Lower lobe of right lung (tissue), 2 donors: ENCODE measurements at regions not wholly inside any gene's neighbourhood (a gene's known extent, or its start where the extent isn't known, plus 50 kb on each side); places are given as distances from the start of the nearest gene placed in this dataset.

ENCODE experiments used
- ATAC-seq, 2 donors: fragments of 200-7000 bp; cut with Tn5 transposase; one replicate each; pipeline ENCODE4 v1.9.1; 2020 to 2022; ENCODE audit warnings: mild to moderate bottlenecking in 2 of 2, moderate library complexity in 2 of 2
- DNase-seq: peaks from one replicate; pipeline ENCODE4 v3.0.0-alpha.2; 2020
- H3K27ac ChIP-seq: fragments of 200-600 bp; one replicate; pipeline ENCODE4 v1.8.0; 2022
- H3K27me3 ChIP-seq: fragments of 200-600 bp; one replicate; pipeline ENCODE4 v1.8.0; 2022; ENCODE audit warnings: low read depth
- H3K36me3 ChIP-seq: fragments of 200-600 bp; one replicate; pipeline ENCODE4 v1.8.0; 2022; ENCODE audit warnings: mild to moderate bottlenecking
- H3K4me1 ChIP-seq: fragments of 200-600 bp; one replicate; pipeline ENCODE4 v1.8.0; 2022
- H3K4me3 ChIP-seq: fragments of 200-600 bp; one replicate; pipeline ENCODE4 v1.8.0; 2022; ENCODE audit warnings: mild to moderate bottlenecking
- H3K9me3 ChIP-seq: fragments of 200-600 bp; one replicate; pipeline ENCODE4 v1.8.0; 2022
- CTCF ChIP-seq: fragments of 200-600 bp; IDR thresholded peaks from one replicate; pipeline ENCODE4 v1.8.0; 2022; ENCODE audit warnings: antibody characterized with exemption, mild to moderate bottlenecking
- intact Hi-C: fragments of 100-400 bp; cut with DNase I; formaldehyde crosslinking; loops from one replicate; pipeline ENCODE4 v1.11.0; 2022
- donor health status: DM: no; HTN: yes; CAD: no; lungs with severe emphysema.

GRCh38 chr10:92790440-92790839, 57.9 kb upstream of the EXOC6 start:
- no peak for DNase-seq
- intact Hi-C loops, result no loop called here
- TF ChIP-seq CTCF, result no peak
- Histone ChIP-seq H3K4me1 (peaks cover 6% of the 10 kb centered on the region), H3K36me3 (no peaks in the 10 kb centered on the region), H3K4me3 (no peak overlapping the region), H3K27ac (no peak overlapping the region), H3K9me3 (no peaks in the 10 kb centered on the region), H3K27me3 (no peaks in the 10 kb centered on the region)
- peak; percentile 49 to 56 for ATAC-seq

GRCh38 chr10:92792661-92793060, 55.7 kb upstream of the EXOC6 start:
- Histone ChIP-seq H3K36me3 (no peaks in the 10 kb centered on the region), H3K4me3 (no peak overlapping the region), H3K4me1 (peaks cover 6% of the 10 kb centered on the region), H3K27ac (no peak overlapping the region), H3K9me3 (peaks cover 5% of the 10 kb centered on the region), H3K27me3 (no peaks in the 10 kb centered on the region)
- DNase-seq (no peak), ATAC-seq (no peak)
- intact Hi-C loops, result no loop called here
- no peak for TF ChIP-seq CTCF
